ENCODE measurements at regions not wholly inside any gene's neighbourhood (a gene's known extent, or its start where the extent isn't known, plus 50 kb on each side); places are given as distances from the start of the nearest gene placed in this dataset.

DNA sequence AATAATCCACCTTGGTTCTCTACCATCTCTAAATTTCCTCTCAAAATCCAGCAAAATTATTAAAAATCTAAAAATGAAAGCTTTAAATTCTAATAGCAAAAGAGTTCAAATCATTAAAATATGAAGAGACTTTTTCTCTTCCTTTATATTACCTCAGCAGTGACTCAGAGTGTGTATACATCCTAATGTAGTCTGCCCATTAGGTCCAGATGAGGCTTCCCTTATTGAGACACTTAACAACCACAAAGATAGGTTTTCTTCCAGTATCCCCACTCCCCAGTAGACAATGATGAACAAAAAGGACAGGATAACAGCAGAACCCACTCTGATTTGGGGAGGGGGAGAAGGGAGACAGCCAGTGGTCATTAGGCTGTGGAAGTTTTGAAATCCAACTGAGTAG is 61.5 kb upstream of the DCBLD2 start:
- DNase-seq = no peak
- Histone ChIP-seq H3K4me3 (no peak overlapping the region), H3K27me3 (no peaks in the 10 kb centered on the region), H3K9me3 (no peaks in the 10 kb centered on the region), H3K36me3 (no peaks in the 10 kb centered on the region), H3K27ac (no peak overlapping the region), H3K4me1 (no peaks in the 10 kb centered on the region)
- intact Hi-C loops (cut with DNase I) = no loop called here
- TF ChIP-seq, protein P1, sequence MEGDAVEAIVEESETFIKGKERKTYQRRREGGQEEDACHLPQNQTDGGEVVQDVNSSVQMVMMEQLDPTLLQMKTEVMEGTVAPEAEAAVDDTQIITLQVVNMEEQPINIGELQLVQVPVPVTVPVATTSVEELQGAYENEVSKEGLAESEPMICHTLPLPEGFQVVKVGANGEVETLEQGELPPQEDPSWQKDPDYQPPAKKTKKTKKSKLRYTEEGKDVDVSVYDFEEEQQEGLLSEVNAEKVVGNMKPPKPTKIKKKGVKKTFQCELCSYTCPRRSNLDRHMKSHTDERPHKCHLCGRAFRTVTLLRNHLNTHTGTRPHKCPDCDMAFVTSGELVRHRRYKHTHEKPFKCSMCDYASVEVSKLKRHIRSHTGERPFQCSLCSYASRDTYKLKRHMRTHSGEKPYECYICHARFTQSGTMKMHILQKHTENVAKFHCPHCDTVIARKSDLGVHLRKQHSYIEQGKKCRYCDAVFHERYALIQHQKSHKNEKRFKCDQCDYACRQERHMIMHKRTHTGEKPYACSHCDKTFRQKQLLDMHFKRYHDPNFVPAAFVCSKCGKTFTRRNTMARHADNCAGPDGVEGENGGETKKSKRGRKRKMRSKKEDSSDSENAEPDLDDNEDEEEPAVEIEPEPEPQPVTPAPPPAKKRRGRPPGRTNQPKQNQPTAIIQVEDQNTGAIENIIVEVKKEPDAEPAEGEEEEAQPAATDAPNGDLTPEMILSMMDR (IDR thresholded peaks at IDR 0.05) = no peak
- TF ChIP-seq POLR2A (IDR thresholded peaks at IDR 0.05) = no peak

DNA sequence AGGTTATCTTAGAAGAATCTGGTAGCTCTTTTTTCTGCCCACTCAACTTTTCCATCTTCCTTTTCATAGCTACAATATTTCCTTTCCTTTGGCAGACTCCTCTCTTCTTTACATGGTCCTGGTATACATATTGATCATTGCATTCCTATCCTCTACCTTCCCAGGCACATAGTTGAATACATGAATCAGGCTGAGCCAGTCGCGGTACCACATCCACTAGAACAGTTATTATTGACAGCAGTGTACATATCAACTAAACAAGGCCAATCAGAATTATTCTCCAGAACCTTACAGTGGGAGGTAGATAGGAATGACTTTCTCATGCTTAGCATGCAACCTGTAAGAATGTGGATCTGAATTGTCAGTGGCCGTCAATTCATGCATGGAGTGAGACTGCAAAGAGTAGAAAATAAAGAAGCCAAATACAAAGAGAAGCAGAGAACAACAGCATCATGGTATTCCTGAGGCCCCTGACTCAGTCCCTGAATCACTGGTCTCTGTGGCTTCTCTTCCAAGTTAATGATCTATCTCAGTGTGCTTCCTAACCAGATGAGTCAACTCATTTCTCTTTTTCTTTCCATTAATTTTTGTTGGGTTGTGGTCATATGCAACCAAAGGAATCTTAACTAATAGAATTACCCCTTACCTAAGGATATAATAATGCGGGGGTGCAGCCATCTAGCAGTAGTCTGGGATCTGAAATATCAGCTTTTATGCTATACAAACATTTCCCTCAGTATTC is 60.9 kb upstream of the DCBLD2 start:
- H3K4me1 ChIP-seq = no peaks in the 10 kb centered on the region
- no peaks in the 10 kb centered on the region for H3K36me3 ChIP-seq
- TF ChIP-seq POLR2A (IDR thresholded peaks at IDR 0.05) = no peak
- TF ChIP-seq, protein P1 (IDR thresholded peaks at IDR 0.05) = no peak
- H3K9me3 ChIP-seq = no peaks in the 10 kb centered on the region
- H3K27ac ChIP-seq = no peak overlapping the region
- WGBS, 2 donors = 74 to 81% methylated on average over 4 of the region's 4 CpGs
- H3K27me3 ChIP-seq = no peaks in the 10 kb centered on the region
- intact Hi-C loops (cut with DNase I) = no loop called here
- no peak overlapping the region for H3K4me3 ChIP-seq
- DNase-seq = no peak

DNA sequence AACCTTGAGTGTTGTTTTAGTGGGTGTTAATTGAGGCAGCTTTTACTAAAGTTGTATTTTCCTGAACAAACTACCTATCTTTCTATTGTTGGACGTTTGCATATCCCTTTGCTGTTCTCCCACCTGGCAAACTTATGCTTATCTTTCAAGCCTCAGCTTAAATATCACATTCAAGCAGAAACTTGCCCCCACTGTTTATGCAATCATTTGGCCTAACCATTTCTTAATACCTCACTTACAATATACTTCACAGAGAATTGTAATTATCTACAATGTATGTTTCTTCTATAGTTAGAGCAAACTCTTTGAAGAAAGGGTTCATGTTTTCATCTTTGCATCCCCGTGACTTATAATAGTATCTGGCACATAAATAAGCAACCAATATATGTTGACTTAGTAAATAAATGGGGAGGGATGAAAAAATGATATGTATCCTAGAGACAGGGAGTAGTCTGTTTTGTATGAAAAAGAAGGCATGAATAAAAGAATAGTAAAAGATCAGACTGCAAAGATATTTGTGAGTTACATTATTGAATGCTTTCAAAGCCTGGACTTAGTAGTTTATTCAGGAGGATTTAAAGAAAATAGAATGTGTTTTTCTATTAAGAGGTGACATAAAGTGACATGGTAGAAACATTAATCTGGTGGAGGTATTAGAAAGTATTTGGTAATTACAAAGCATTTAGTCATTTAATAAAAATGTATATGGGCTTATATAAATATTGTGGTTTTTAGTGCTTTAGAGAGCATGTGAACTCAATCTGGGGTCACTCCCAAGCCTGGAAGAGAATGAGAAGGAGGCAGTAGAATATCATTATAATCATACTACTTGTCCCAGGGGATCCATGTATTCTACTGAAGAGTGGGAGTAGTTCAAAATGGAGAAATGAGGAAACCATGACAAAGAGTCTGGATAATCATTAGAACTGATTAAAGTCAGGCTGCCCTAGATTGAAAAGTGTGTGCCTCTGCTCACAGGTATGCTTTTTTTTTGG is 60.0 kb upstream of the DCBLD2 start:
- no peaks in the 10 kb centered on the region for H3K9me3 ChIP-seq
- no peaks in the 10 kb centered on the region for H3K27me3 ChIP-seq
- TF ChIP-seq POLR2A (IDR thresholded peaks at IDR 0.05) = no peak
- TF ChIP-seq, protein P1 (IDR thresholded peaks at IDR 0.05) = no peak
- no peak for DNase-seq
- intact Hi-C loops (cut with DNase I) = no loop called here
- no peak overlapping the region for H3K27ac ChIP-seq
- WGBS, 2 donors = 24 to 31% methylated on average over 2 of the region's 2 CpGs
- H3K36me3 ChIP-seq = no peaks in the 10 kb centered on the region
- H3K4me3 ChIP-seq = no peak overlapping the region
- no peaks in the 10 kb centered on the region for H3K4me1 ChIP-seq

DNA sequence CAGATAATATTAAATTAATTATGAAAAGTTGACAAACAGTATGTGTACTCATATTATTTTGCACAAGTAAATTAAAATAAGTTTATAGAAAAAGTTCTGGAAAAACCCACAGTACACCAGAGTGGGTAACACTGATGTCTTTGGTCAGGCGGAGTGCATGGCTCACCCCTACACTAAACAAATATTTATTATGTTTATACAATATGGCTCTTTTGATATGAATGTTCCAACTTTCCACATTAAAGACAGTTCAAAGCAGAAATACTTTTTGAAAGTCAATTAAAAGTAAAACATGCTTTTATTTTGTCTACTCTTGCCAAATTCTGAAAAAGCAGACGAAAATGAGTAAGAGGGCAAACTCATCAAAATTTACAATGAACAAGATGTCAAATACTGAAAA is 56.2 kb upstream of the DCBLD2 start:
- intact Hi-C loops (cut with DNase I) = no loop called here
- Histone ChIP-seq H3K36me3 (no peaks in the 10 kb centered on the region), H3K4me1 (no peaks in the 10 kb centered on the region), H3K9me3 (no peaks in the 10 kb centered on the region), H3K4me3 (no peak overlapping the region), H3K27ac (no peak overlapping the region), H3K27me3 (no peaks in the 10 kb centered on the region)
- TF ChIP-seq POLR2A (IDR thresholded peaks at IDR 0.05) = no peak
- TF ChIP-seq, protein P1 (IDR thresholded peaks at IDR 0.05) = no peak
- no peak for DNase-seq
- 71 to 76% methylated on average over 2 of the region's 2 CpGs for WGBS, 2 donors

DNA sequence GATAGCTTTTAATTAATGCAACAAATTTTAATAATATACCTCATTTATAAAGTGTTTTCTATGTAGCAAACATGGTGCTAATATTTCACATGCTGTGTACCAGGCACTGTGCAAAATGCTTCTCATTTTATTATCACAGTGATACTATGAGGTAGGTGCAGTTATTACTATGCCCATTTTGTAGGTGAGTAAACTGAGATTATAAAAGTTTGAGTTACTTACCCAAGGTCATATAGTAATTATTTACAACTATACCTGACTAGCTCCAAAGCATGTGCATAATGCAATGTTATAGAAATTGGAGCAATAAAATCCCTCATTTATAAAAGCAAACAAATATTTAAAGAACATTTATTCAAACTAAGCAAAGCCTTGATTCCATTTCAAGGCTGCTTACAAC is 54.5 kb upstream of the DCBLD2 start:
- no peak overlapping the region for H3K4me3 ChIP-seq
- H3K36me3 ChIP-seq = no peaks in the 10 kb centered on the region
- no peaks in the 10 kb centered on the region for H3K4me1 ChIP-seq
- H3K27ac ChIP-seq = no peak overlapping the region
- DNase-seq = no peak
- H3K9me3 ChIP-seq = no peaks in the 10 kb centered on the region
- TF ChIP-seq, protein P1 (IDR thresholded peaks at IDR 0.05) = no peak
- TF ChIP-seq POLR2A (IDR thresholded peaks at IDR 0.05) = no peak
- no peaks in the 10 kb centered on the region for H3K27me3 ChIP-seq
- intact Hi-C loops (cut with DNase I) = no loop called here

All from esophagus squamous epithelium (tissue), 5 donors.